Gastrocnemius medialis (tissue), 4 donors: ENCODE measurements at regions not wholly inside any gene's neighbourhood (a gene's known extent, or its start where the extent isn't known, plus 50 kb on each side); places are given as distances from the start of the nearest gene placed in this dataset.

Experiments used
- ATAC-seq, 2 donors: fragments of 150-250 bp; one replicate each; pipeline ENCODE4 v1.9.1; 2016
- DNase-seq, 2 donors: peaks; one replicate each; pipeline ENCODE4 v3.0.0-alpha.2; 2019
- H3K27ac ChIP-seq, 4 donors: fragments of 200-600 bp; sonication (generic); 1 replicate in 1 of 4; 2 replicates in 3 of 4; pipeline ENCODE4 v1.5.1; 2016 to 2018; ENCODE audit warnings: mild to moderate bottlenecking in 2 of 4, moderate library complexity in 1 of 4
- H3K27me3 ChIP-seq, 3 donors: fragments of 200-600 bp; sonication (generic) in 2 of 3; 1 replicate in 1 of 3; 2 replicates in 2 of 3; pipeline versions ENCODE4 v1.5.1 to v1.6.0; 2016 to 2019; ENCODE audit warnings: mild to moderate bottlenecking in 1 of 3, moderate library complexity in 1 of 3
- H3K36me3 ChIP-seq, 2 donors: fragments of 200-600 bp; sonication (generic) in 1 of 2; one replicate each; pipeline ENCODE4 v1.5.1; 2017 to 2018
- H3K4me1 ChIP-seq, 2 donors: fragments of 200-600 bp; sonication (generic) in 1 of 2; one replicate each; pipeline ENCODE4 v1.5.1; 2016 to 2017; ENCODE audit warnings: mild to moderate bottlenecking in 2 of 2
- H3K4me3 ChIP-seq, 4 donors: fragments of 200-600 bp; sonication (generic) in 3 of 4; 1 replicate in 1 of 4; 2 replicates in 3 of 4; pipeline ENCODE4 v1.5.1; 2016 to 2019; ENCODE audit warnings: mild to moderate bottlenecking in 2 of 4
- H3K9me3 ChIP-seq, 3 donors: fragments of 200-600 bp; sonication (generic) in 2 of 3; 1 replicate in 1 of 3; 2 replicates in 2 of 3; pipeline ENCODE4 v1.5.1; 2016 to 2019
- CTCF ChIP-seq, 5 experiments: fragments of 450-650 bp in 3 of 5; fragments of 200-600 bp in 2 of 5; sonication (generic) in 2 of 5; IDR thresholded peaks in 4 of 5; conservative IDR thresholded peaks in 1 of 5; 1 replicate in 4 of 5; 2 replicates in 1 of 5; pipeline ENCODE4 v1.5.1; 2016 to 2019; ENCODE audit warnings: antibody characterized with exemption in 5 of 5, mild to moderate bottlenecking in 3 of 5, moderate library complexity in 3 of 5
- POLR2A ChIP-seq, 2 donors: fragments of 450-650 bp; IDR thresholded peaks; one replicate each; pipeline ENCODE4 v1.6.1; 2017; ENCODE audit warnings: antibody characterized with exemption in 2 of 2, mild to moderate bottlenecking in 2 of 2, moderate library complexity in 2 of 2
- in situ Hi-C, 4 donors: fragments of 200-750 bp; cut with MboI; loops; one replicate each; pipeline versions ENCODE4 v1.15.0 to v1.8.0; 2017; ENCODE audit warnings: low sequenced_read_pairs in 4 of 4
- intact Hi-C: fragments of 100-400 bp; cut with DNase I; formaldehyde crosslinking; loops from one replicate; pipeline ENCODE4 v1.15.1; 2023; ENCODE audit warnings: low total_unique reads

GRCh38 chr7:128177768-128178550 lies 63.1 kb upstream of the LEP start:
- intact Hi-C loops (no loop called here), in situ Hi-C loops (no loop called here)
- H3K4me1 ChIP-seq: no peaks in the 10 kb centered on the region
- H3K27ac ChIP-seq: no peak overlapping the region
- no peak for DNase-seq
- peaks cover 0 to 3% (median 2%) of the 10 kb centered on the region in 3 donors for H3K27me3 ChIP-seq
- ATAC-seq: no peak
- H3K36me3 ChIP-seq: no peaks in the 10 kb centered on the region
- H3K9me3 ChIP-seq: no peaks in the 10 kb centered on the region
- no peak overlapping the region for H3K4me3 ChIP-seq
- TF ChIP-seq CTCF (IDR thresholded peaks at IDR 0.05 in 4 of 5, conservative IDR thresholded peaks at IDR 0.05 in 1 of 5): no peak
- TF ChIP-seq POLR2A (IDR thresholded peaks at IDR 0.05): no peak

DNA sequence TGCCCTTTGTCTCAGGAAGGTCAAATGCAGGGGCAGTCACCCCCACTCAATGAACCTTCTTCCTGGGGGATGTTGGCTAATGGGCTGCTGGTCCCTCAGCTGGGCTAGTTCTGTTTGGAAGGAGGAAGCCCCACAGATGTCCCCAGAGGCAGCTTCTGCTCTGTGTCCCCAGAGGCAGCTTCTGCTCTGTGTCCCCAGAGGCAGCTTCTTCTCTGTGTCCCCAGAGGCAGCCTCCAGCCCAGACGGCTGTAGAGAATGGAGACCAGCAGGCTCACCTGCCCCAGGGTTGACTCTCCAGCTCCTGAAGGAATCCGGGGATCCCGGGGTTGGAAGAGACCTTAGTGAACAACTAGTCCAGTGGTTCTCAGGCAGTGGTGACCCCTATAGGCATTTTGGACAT lies 62.5 kb upstream of the LEP start:
- no peaks in the 10 kb centered on the region for H3K4me1 ChIP-seq
- H3K36me3 ChIP-seq: no peaks in the 10 kb centered on the region
- no peak overlapping the region for H3K27ac ChIP-seq
- no peak overlapping the region for H3K4me3 ChIP-seq
- peaks cover 0 to 3% (median 2%) of the 10 kb centered on the region in 3 donors for H3K27me3 ChIP-seq
- no peak for DNase-seq
- no peak for ATAC-seq
- no peak for TF ChIP-seq POLR2A (IDR thresholded peaks at IDR 0.05)
- TF ChIP-seq CTCF (IDR thresholded peaks at IDR 0.05 in 4 of 5, conservative IDR thresholded peaks at IDR 0.05 in 1 of 5): no peak
- intact Hi-C loops: no loop called here
- in situ Hi-C loops: no loop called here
- no peaks in the 10 kb centered on the region for H3K9me3 ChIP-seq

GRCh38 chr7:128188396-128189230 lies 52.5 kb upstream of the LEP start:
- TF ChIP-seq CTCF (IDR thresholded peaks at IDR 0.05 in 4 of 5, conservative IDR thresholded peaks at IDR 0.05 in 1 of 5) (no peak), POLR2A (IDR thresholded peaks at IDR 0.05) (no peak)
- DNase-seq: no peak
- in situ Hi-C loops (no loop called here), intact Hi-C loops (no loop called here)
- no peak for ATAC-seq
- Histone ChIP-seq H3K4me1 (no peaks in the 10 kb centered on the region), H3K27ac (no peak overlapping the region), H3K36me3 (no peaks in the 10 kb centered on the region), H3K4me3 (no peak overlapping the region), H3K9me3 (no peaks in the 10 kb centered on the region), H3K27me3 (peaks cover 0 to 20% (median 14%) of the 10 kb centered on the region in 3 donors)

DNA sequence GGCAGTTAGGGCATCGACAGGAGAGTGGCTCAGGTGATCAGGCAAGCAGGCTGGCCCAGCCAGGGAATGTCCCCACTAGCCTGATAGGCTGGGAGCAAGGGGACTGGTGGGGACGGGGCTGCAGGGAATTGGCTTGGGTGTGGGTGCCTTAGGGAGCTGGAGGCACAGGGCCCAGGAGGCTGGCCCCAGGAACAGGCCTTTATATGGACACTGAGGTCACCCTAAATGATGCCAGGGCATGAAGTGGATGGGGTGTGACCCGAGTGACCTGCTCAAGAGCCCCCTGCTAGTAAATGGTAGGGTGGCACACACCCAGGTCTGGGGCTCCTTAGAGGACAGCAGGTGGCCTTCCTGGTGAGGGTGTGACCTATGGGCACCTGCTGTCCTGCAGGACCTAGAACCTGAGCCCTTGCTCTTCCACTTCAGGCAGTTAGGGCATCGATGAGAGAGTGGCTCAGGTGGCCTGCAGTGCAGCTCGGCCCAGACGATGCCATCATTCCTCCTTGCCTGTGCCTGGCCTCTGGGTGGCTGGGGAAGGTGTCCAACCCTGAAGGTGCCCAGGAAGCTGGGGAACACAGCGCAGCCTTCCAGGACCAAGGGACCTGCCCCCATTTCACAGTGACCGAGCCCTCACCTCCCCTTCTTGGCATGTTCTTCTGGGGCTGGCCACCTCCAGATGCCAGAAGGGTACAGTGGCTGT lies 51.7 kb upstream of the LEP start:
- no peaks in the 10 kb centered on the region for H3K4me1 ChIP-seq
- no peak overlapping the region for H3K4me3 ChIP-seq
- intact Hi-C loops (no loop called here), in situ Hi-C loops (no loop called here)
- ATAC-seq (no peak), DNase-seq (no peak)
- no peaks in the 10 kb centered on the region for H3K36me3 ChIP-seq
- TF ChIP-seq POLR2A (IDR thresholded peaks at IDR 0.05) (no peak), CTCF (IDR thresholded peaks at IDR 0.05 in 4 of 5, conservative IDR thresholded peaks at IDR 0.05 in 1 of 5) (no peak)
- no peak overlapping the region for H3K27ac ChIP-seq
- no peaks in the 10 kb centered on the region for H3K9me3 ChIP-seq
- H3K27me3 ChIP-seq: peaks cover 0 to 23% (median 14%) of the 10 kb centered on the region in 3 donors
